IPS-18a (cell line): ENCODE measurements at regions not wholly inside any gene's neighbourhood (a gene's known extent, or its start where the extent isn't known, plus 50 kb on each side); places are given as distances from the start of the nearest gene placed in this dataset.

Experiments
- H3K27ac ChIP-seq: one replicate; pipeline ENCODE4 v1.5.1; 2013; ENCODE audit warnings: low read length
- H3K27me3 ChIP-seq: one replicate; pipeline ENCODE4 v1.6.1; 2013; ENCODE audit warnings: mild to moderate bottlenecking, low read length; ENCODE audit not compliant: control insufficient read depth, insufficient read depth
- H3K36me3 ChIP-seq: one replicate; pipeline ENCODE4 v1.6.1; 2013; ENCODE audit warnings: low read depth, low read length; ENCODE audit not compliant: control insufficient read depth
- H3K4me1 ChIP-seq: one replicate; pipeline ENCODE4 v1.6.1; 2013; ENCODE audit warnings: low read depth, low read length; ENCODE audit not compliant: control insufficient read depth
- H3K4me3 ChIP-seq: one replicate; pipeline ENCODE4 v1.5.1; 2013; ENCODE audit warnings: low read length
- H3K9ac ChIP-seq: one replicate; pipeline ENCODE4 v1.6.1; 2013; ENCODE audit warnings: mild to moderate bottlenecking, low read length, moderate library complexity
- H3K9me3 ChIP-seq: one replicate; pipeline ENCODE4 v1.6.1; 2013; ENCODE audit warnings: low read depth, low read length; ENCODE audit not compliant: control insufficient read depth

GRCh38 chr15:70320077-70320476 lies 222.4 kb upstream of the TLE3 start:
- Histone ChIP-seq H3K9ac (no peak overlapping the region), H3K4me3 (no peak overlapping the region), H3K9me3 (no peaks in the 10 kb centered on the region), H3K4me1 (peaks cover 6% of the 10 kb centered on the region), H3K27ac (no peak overlapping the region), H3K36me3 (no peaks in the 10 kb centered on the region), H3K27me3 (no peaks in the 10 kb centered on the region)

- peaks cover 12% of the 10 kb centered on the region for H3K4me1 ChIP-seq
- no peaks in the 10 kb centered on the region for H3K36me3 ChIP-seq
- H3K4me3 ChIP-seq = no peak overlapping the region
- H3K9ac ChIP-seq = no peak overlapping the region
- no peaks in the 10 kb centered on the region for H3K9me3 ChIP-seq
- H3K27ac ChIP-seq = no peak overlapping the region
- H3K27me3 ChIP-seq = no peaks in the 10 kb centered on the region
These were observed 221.7 kb upstream of the TLE3 start for GRCh38 chr15:70319466-70319865.

- no peak overlapping the region for H3K27ac ChIP-seq
- H3K27me3 ChIP-seq = no peaks in the 10 kb centered on the region
- H3K4me3 ChIP-seq = no peak overlapping the region
- no peak overlapping the region for H3K9ac ChIP-seq
- peaks cover 16% of the 10 kb centered on the region for H3K4me1 ChIP-seq
- H3K9me3 ChIP-seq = no peaks in the 10 kb centered on the region
- H3K36me3 ChIP-seq = no peaks in the 10 kb centered on the region
These were observed 221.1 kb upstream of the TLE3 start for GRCh38 chr15:70318594-70319465.

GRCh38 chr15:70316059-70316600 lies 218.4 kb upstream of the TLE3 start:
- no peaks in the 10 kb centered on the region for H3K9me3 ChIP-seq
- no peaks in the 10 kb centered on the region for H3K36me3 ChIP-seq
- peaks cover 16% of the 10 kb centered on the region for H3K4me1 ChIP-seq
- no peak overlapping the region for H3K27ac ChIP-seq
- H3K27me3 ChIP-seq = no peaks in the 10 kb centered on the region
- H3K9ac ChIP-seq = no peak overlapping the region
- H3K4me3 ChIP-seq = no peak overlapping the region

GRCh38 chr15:70315431-70315830 lies 217.7 kb upstream of the TLE3 start:
- no peak overlapping the region for H3K27ac ChIP-seq
- H3K36me3 ChIP-seq = no peaks in the 10 kb centered on the region
- no peaks in the 10 kb centered on the region for H3K9me3 ChIP-seq
- no peaks in the 10 kb centered on the region for H3K27me3 ChIP-seq
- H3K4me3 ChIP-seq = no peak overlapping the region
- peaks cover 16% of the 10 kb centered on the region for H3K4me1 ChIP-seq
- no peak overlapping the region for H3K9ac ChIP-seq

- H3K9ac ChIP-seq = no peak overlapping the region
- H3K27ac ChIP-seq = no peak overlapping the region
- no peak overlapping the region for H3K4me3 ChIP-seq
- no peaks in the 10 kb centered on the region for H3K9me3 ChIP-seq
- H3K27me3 ChIP-seq = no peaks in the 10 kb centered on the region
- H3K36me3 ChIP-seq = no peaks in the 10 kb centered on the region
- H3K4me1 ChIP-seq = peaks cover 17% of the 10 kb centered on the region
These were observed 217.0 kb upstream of the TLE3 start for GRCh38 chr15:70314688-70315087.

- no peaks in the 10 kb centered on the region for H3K9me3 ChIP-seq
- H3K9ac ChIP-seq = no peak overlapping the region
- peaks cover 23% of the 10 kb centered on the region for H3K4me1 ChIP-seq
- no peaks in the 10 kb centered on the region for H3K36me3 ChIP-seq
- H3K27ac ChIP-seq = no peak overlapping the region
- H3K4me3 ChIP-seq = no peak overlapping the region
- no peaks in the 10 kb centered on the region for H3K27me3 ChIP-seq
These were observed 216.3 kb upstream of the TLE3 start for GRCh38 chr15:70314018-70314354.

GRCh38 chr15:70313099-70314017 lies 215.6 kb upstream of the TLE3 start:
- Histone ChIP-seq H3K4me1 (peaks cover 23% of the 10 kb centered on the region), H3K27ac (no peak overlapping the region), H3K9ac (no peak overlapping the region), H3K36me3 (no peaks in the 10 kb centered on the region), H3K4me3 (no peak overlapping the region), H3K9me3 (no peaks in the 10 kb centered on the region), H3K27me3 (no peaks in the 10 kb centered on the region)

- peaks cover 23% of the 10 kb centered on the region for H3K4me1 ChIP-seq
- no peak overlapping the region for H3K27ac ChIP-seq
- H3K4me3 ChIP-seq = no peak overlapping the region
- no peak overlapping the region for H3K9ac ChIP-seq
- H3K9me3 ChIP-seq = no peaks in the 10 kb centered on the region
- no peaks in the 10 kb centered on the region for H3K36me3 ChIP-seq
- no peaks in the 10 kb centered on the region for H3K27me3 ChIP-seq
These were observed 214.1 kb upstream of the TLE3 start for GRCh38 chr15:70311821-70312220.

- no peak overlapping the region for H3K27ac ChIP-seq
- H3K9ac ChIP-seq = no peak overlapping the region
- H3K4me1 ChIP-seq = peaks cover 13% of the 10 kb centered on the region
- no peaks in the 10 kb centered on the region for H3K27me3 ChIP-seq
- H3K9me3 ChIP-seq = no peaks in the 10 kb centered on the region
- no peaks in the 10 kb centered on the region for H3K36me3 ChIP-seq
- H3K4me3 ChIP-seq = no peak overlapping the region
These were observed 212.0 kb upstream of the TLE3 start for GRCh38 chr15:70309716-70310115.

- no peak overlapping the region for H3K9ac ChIP-seq
- H3K4me3 ChIP-seq = no peak overlapping the region
- no peaks in the 10 kb centered on the region for H3K27me3 ChIP-seq
- H3K36me3 ChIP-seq = no peaks in the 10 kb centered on the region
- H3K9me3 ChIP-seq = no peaks in the 10 kb centered on the region
- H3K4me1 ChIP-seq = peaks cover 6% of the 10 kb centered on the region
- no peak overlapping the region for H3K27ac ChIP-seq
These were observed 211.2 kb upstream of the TLE3 start for GRCh38 chr15:70308735-70309434.
